Gastroesophageal sphincter (tissue), 3 donors: ENCODE measurements at regions not wholly inside any gene's neighbourhood (a gene's known extent, or its start where the extent isn't known, plus 50 kb on each side); places are given as distances from the start of the nearest gene placed in this dataset.

Experiments used
- EP300 ChIP-seq: sonication (generic); formaldehyde crosslinking; IDR thresholded peaks from one replicate; pipeline ENCODE4 v1.6.1; 2017; ENCODE audit warnings: antibody characterized with exemption, mild to moderate bottlenecking
- POLR2A ChIP-seq, 2 donors: fragments of 450-650 bp; IDR thresholded peaks; one replicate each; pipeline ENCODE4 v1.6.1; 2017; ENCODE audit warnings: antibody characterized with exemption in 2 of 2, mild to moderate bottlenecking in 2 of 2, moderate library complexity in 1 of 2
- POLR2AphosphoS5 ChIP-seq: sonication (generic); formaldehyde crosslinking; IDR thresholded peaks from one replicate; pipeline ENCODE4 v1.6.1; 2017; ENCODE audit warnings: antibody characterized with exemption
- TF ChIP-seq, protein P1 (sequence below), 4 experiments: fragments of 200-600 bp in 2 of 4; fragments of 450-650 bp in 2 of 4; sonication (generic) in 1 of 4; IDR thresholded peaks; one replicate each; pipeline ENCODE4 v1.5.1; 2017 to 2019; ENCODE audit warnings: antibody characterized with exemption in 4 of 4, mild to moderate bottlenecking in 2 of 4, moderate library complexity in 2 of 4

DNA sequence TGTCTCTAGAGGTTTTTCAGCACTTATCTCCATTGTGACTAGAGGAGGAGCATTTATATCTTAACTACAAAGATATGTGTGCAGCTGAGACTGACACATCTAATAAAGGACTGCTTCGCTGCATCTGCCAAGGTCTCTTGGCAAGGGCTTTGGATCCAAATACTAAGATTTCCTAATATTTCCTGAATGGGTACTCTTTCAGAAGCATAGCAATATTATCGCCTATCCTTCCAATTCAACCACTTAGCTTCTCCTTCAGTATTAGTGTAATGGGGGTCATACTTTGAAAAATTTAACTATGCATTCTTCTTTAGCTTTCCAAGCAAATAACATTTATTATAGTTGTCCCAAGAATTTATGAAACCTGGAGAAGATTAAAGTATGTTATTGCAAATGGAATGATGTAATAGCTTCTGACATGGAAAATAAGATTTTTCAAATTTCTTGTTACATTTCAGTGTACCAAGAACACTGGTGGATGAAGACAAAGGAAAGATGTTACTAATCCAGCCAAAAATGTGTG is 243.0 kb upstream of the PDE3A start:
- no peak for TF ChIP-seq POLR2AphosphoS5
- TF ChIP-seq, protein P1, sequence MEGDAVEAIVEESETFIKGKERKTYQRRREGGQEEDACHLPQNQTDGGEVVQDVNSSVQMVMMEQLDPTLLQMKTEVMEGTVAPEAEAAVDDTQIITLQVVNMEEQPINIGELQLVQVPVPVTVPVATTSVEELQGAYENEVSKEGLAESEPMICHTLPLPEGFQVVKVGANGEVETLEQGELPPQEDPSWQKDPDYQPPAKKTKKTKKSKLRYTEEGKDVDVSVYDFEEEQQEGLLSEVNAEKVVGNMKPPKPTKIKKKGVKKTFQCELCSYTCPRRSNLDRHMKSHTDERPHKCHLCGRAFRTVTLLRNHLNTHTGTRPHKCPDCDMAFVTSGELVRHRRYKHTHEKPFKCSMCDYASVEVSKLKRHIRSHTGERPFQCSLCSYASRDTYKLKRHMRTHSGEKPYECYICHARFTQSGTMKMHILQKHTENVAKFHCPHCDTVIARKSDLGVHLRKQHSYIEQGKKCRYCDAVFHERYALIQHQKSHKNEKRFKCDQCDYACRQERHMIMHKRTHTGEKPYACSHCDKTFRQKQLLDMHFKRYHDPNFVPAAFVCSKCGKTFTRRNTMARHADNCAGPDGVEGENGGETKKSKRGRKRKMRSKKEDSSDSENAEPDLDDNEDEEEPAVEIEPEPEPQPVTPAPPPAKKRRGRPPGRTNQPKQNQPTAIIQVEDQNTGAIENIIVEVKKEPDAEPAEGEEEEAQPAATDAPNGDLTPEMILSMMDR (IDR thresholded peaks at IDR 0.05) = no peak
- no peak for TF ChIP-seq POLR2A (IDR thresholded peaks at IDR 0.05)
- no peak for TF ChIP-seq EP300
